ENCODE measurements at regions not wholly inside any gene's neighbourhood (a gene's known extent, or its start where the extent isn't known, plus 50 kb on each side); places are given as distances from the start of the nearest gene placed in this dataset.

DNA sequence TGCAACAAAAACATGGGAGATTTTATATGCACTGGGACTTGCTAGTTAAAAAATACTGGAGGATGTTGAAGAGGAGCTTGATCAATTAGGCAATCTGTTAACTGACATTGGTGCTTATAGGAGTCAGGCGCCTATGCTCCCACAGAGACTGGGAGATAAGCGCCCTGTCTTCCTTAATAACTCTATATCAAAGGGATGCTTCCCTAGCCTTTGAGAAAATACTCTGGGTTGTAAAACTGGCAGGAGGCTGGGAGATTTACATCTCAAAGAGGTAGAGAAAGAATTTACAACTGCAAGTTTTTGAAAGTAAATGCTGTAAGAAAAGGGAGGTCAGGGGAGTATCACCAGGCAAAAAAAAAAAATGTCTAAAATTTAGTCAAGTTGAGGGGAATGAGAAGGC is 325.4 kb downstream of the PCDH10 start:
- DNase-seq (ENCODE audit: low spot score), result no peak
- Histone ChIP-seq H3K4me3 (no peak overlapping the region), H3K27ac (no peak overlapping the region)
- no peak for TF ChIP-seq CTCF (IDR thresholded peaks at IDR 0.05)

- Histone ChIP-seq H3K4me3 (no peak overlapping the region), H3K27ac (no peak overlapping the region)
- no peak for DNase-seq (ENCODE audit: low spot score)
- no peak for TF ChIP-seq CTCF (IDR thresholded peaks at IDR 0.05)
Observed at GRCh38 chr4:133472244-133472643, 323.1 kb downstream of the PCDH10 start.

DNA sequence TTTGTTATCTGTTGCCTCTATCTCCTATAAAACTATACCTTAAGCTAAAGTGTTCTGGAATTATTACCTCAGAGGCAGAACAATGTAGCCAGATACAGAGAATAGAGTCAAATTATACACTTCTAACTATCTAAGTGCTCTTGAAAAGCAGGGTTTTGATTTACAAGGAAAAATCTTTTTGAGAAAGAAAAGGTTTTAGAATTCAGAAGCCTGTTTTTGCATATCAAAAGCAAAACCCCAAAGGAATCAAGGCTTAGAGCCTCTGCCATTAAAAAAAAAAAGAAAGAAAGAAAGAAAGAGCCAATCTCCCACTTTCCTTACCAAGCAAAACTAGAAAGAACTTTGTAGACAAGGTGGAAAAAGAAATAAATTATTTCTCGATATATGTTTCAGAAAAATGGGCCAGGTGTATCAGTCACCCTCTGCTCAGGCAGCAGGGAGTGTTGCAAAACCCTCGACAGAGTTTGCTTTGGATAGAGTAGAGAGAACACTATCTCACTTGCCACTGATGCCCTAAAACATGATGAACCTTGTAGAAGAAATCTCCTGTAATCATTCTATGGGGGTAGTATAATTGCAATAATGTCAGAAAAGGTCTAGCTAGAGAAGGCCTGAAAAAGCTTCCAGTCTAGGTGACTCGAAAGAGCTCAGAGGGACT is 318.3 kb downstream of the PCDH10 start:
- no peak for DNase-seq (ENCODE audit: low spot score)
- no peak for TF ChIP-seq CTCF (IDR thresholded peaks at IDR 0.05)
- no peak overlapping the region for H3K27ac ChIP-seq
- H3K4me3 ChIP-seq, result no peak overlapping the region

DNA sequence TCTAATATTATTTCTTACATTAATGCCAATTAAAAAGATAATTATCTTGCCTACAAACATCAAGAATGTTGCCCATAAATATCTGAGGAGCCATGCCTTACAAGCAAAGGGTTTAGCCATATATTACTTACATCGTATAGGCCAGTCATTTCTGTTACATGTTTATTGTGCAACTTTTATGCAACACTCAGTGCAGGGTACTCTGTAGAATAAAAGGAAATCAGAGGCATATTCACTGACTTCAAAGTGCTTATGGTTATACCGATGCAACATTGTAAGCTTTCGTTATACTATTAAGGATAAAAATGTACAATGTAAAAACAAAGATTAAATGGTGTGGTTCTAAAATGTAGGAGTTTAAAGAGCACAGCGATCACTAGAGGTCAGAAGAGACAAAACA is 315.9 kb downstream of the PCDH10 start:
- Histone ChIP-seq H3K4me3 (no peak overlapping the region), H3K27ac (no peak overlapping the region)
- DNase-seq (ENCODE audit: low spot score), result no peak
- no peak for TF ChIP-seq CTCF (IDR thresholded peaks at IDR 0.05)

DNA sequence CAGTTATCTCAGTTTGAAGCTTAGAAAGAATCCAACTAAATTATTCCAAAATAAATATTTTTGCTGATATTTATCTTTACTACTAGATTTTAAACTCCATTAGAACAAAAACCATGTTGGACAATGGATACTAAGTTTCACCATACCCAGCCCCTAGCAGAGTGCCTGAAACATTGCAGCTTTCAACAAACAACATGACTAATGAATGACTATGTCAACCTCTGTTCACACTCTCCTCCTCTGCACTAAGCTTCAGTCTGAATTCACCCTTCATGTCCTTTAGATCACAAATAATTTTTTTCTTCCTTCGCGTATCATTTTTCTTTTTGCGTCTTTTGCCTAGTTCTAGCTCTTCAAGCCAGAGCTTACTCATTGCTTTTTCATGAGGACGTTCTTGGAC is 315.2 kb downstream of the PCDH10 start:
- DNase-seq (ENCODE audit: low spot score), result no peak
- Histone ChIP-seq H3K27ac (no peak overlapping the region), H3K4me3 (no peak overlapping the region)
- no peak for TF ChIP-seq CTCF (IDR thresholded peaks at IDR 0.05)

DNA sequence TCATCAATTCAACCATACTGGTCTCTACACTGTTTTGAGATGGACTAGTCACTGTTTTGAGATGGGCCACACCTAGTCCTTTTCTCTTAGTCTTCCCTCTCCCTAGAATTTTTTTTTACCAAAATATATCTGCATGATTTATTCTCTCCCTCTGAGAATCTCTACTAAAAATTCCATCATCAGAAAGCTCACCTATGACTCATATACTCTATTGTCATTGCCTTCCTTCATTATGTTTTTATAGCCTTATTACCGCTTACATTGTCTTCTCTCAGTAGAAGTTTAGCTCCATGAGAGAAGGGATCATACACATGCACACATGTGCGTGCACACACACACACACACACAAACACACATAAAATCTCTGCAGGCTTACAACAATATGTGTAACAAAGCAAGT is 303.6 kb downstream of the PCDH10 start:
- H3K27ac ChIP-seq, result no peak overlapping the region
- H3K4me3 ChIP-seq, result no peak overlapping the region
- TF ChIP-seq CTCF (IDR thresholded peaks at IDR 0.05), result no peak
- DNase-seq (ENCODE audit: low spot score), result no peak

DNA sequence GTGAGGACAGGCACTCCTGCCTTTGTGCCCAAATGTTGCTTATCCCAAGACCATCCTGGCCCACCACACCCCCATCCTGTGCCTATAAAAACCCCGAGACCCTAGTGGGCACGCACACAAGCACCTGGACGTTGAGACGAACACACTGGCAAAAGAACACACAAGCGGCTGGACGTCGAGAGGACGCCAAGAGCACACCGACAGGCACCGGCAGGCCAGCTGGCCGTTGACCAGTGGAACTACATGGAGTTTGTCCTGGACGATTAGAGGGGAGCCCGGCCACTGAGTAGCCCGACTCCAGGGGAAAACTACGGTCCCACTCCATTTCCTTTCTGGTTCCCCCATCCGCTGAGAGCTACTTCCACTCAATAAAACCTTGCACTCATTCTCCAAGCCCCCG is 301.7 kb downstream of the PCDH10 start:
- Histone ChIP-seq H3K27ac (no peak overlapping the region), H3K4me3 (no peak overlapping the region)
- DNase-seq (ENCODE audit: low spot score), result no peak
- TF ChIP-seq CTCF (IDR thresholded peaks at IDR 0.05), result no peak

All from coronary artery (tissue), 2 donors.